Left renal cortex interstitium (tissue), 4 donors: ENCODE measurements at regions not wholly inside any gene's neighbourhood (a gene's known extent, or its start where the extent isn't known, plus 50 kb on each side); places are given as distances from the start of the nearest gene placed in this dataset.

Experiments used
- DNase-seq, 4 donors: peaks; one replicate each; pipeline ENCODE4 v3.0.0-alpha.2; 2013; ENCODE audit warnings: low read depth in 4 of 4, low spot score in 2 of 4, missing footprints in 1 of 4

- no peak for DNase-seq
Observed at GRCh38 chr3:64922213-64922612, 234.4 kb upstream of the ADAMTS9 start.

- DNase-seq, result no peak
Observed at GRCh38 chr3:64921281-64922065, 233.7 kb upstream of the ADAMTS9 start.

DNA sequence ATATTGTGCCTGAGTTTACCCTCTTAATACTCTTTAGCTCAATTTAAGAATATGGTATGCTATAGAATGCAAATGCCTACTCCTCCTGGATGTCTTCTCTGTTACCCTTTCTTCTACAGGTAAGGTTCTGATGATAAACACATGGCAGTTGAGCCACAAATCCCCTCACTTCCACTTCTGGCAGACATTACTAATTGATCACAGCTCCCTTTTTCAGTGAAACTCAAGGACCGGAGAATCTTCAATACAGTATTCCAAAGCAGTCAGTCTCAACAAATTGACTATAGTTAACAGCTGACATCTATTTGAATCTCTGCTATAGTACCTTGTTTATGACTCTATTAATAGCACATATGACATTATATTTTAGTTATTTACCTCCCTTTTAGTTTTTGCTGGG is 232.1 kb upstream of the ADAMTS9 start:
- DNase-seq, result no peak

DNA sequence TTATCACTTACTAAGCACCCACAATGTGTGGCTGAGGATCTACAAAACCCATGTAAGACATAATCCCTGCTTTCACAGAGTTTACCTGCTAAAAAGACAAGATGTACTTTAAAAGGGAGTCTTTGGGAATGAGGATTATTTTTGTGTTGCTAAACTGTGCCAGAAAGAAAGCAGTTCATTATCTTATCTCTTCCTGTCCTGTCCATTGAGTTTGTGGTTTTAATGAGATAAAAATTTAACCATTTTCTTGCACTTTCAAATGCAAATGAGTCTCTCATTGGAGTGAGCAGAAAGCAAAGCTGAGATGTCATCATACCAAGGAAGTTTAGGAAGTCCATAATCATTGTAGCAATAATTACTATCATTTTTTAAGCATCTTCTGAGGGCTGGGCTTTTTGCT is 231.2 kb upstream of the ADAMTS9 start:
- DNase-seq, result no peak

DNA sequence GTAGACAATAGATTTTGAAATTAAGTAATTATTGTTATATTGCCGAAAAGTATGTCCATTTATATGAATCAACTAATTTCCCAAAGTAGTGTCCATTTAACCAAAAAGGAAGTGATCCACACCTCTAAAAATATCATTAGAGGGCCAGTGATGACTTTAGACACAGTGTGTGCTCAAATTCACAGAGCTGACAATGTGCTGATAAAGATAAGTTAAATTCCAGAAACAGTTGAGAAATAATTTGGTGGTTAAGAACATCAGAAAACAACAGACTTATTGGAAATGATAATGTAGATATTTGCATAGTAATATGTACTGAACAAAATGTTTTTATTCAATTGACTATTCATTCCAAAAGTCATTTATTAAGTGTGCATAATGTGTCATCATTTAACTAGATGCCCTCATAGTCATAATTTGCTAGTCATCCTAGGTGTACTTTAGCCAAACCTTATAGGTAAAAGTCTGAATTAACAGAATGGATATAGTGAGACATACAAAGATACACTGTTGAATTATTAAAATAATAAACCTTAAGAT is 230.2 kb upstream of the ADAMTS9 start:
- no peak for DNase-seq

GRCh38 chr3:64916937-64917336 is 229.1 kb upstream of the ADAMTS9 start:
- DNase-seq, result no peak

DNA sequence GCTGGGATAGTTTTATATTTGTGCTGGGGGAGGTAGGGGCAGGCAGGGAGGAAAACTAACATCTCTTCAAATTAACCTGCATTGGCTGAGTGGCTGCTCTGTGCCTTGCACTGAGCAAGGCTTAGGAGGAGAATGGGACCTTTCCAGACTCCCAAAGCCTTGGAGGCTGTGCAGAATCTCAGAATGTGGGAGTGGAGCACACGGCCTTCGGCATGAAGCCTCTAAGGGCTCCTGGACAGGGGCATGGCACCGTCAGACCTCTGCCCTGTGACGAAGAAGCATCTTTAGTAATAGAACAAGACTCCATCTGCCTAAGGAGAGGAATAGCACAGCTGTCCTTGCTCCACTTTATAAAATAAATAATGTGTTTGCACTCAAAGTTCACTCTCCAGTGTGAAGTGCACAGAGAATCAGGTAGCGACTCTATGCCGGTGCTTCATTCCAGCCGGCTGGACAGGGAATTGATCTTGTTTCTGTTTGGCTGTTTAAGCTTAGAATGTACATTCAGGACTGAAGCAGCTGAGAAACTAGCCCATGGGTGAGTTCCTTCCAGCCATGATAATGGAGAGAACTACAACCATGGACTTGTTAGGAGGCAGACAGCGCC is 228.5 kb upstream of the ADAMTS9 start:
- DNase-seq, result no peak

GRCh38 chr3:64915778-64916177 is 228.0 kb upstream of the ADAMTS9 start:
- no peak for DNase-seq

DNA sequence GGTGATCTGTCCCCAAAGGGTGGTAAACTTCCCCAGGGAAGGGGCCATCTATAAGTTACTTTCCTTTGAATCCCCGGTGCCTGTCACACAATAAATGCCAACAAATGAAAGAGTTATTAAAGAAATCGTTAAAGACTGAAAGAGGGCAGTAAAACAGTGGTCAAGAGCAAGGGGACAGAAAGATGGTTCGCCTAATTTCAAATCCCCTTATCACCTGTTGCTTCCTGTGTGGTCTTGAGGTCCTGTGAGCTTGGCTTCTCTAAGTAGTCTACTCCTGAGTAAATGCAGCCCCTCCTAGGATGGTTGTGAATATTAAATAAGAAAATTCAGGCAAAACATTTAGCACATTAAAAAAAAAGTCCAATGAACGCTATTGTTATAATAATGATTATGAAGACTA is 225.7 kb upstream of the ADAMTS9 start:
- no peak for DNase-seq

DNA sequence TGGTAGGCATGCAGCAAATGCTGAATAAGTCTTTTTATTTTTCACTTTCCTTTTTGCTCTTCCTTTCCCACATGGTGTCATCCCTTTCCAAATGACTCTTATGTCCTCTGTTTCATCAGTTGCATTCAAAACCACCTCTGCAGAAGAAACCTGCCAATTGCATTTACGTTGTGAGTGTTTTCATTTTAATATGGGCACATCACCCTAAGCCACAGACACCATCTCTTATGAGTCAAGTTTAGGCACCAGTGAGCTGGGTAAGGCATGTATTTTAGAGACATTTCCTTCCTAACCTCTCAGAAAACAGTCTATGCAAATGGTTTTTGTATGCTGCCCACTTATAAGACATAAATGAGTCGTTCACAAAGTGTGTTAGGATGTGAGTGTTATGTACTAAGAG is 223.3 kb upstream of the ADAMTS9 start:
- DNase-seq, result no peak

DNA sequence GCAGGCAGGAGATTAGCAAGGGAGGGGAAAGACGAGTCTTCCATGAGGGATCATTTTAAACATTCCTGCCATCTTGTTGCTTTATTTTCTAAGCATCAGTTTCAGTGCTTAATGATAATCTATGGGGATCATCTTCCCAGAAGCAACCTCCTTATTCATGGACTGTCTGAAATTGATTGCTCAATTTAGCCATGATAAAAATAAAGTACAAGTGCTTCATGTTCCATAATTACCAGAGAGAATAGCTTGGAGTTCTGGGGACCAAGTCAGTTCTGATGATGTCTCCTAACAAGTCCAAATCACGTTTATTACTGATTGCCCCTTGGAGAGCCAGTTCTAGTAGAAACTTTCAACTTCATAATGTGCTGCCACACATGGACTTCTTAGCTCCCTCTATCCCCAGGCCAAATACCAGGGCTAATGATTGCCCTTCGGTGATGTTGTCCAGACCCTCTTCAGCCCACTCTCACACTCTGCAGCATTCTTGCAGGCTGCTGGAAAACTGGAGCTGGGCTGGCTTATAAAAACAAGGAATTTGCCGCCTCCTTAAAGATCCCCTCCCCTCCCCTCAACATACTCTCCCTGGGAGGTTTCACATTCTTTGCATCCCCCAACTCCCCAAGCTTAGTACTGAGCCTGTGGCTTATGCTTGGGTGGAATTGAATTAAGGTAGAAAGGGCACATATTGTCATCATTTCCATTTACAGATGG is 222.1 kb upstream of the ADAMTS9 start:
- DNase-seq, result no peak

GRCh38 chr3:64909011-64909410 is 221.2 kb upstream of the ADAMTS9 start:
- no peak for DNase-seq

- no peak for DNase-seq
Observed at GRCh38 chr3:64908251-64908685, 220.5 kb upstream of the ADAMTS9 start.

- DNase-seq, result no peak
Observed at GRCh38 chr3:64905906-64906410, 218.2 kb upstream of the ADAMTS9 start.

- no peak for DNase-seq
Observed at GRCh38 chr3:64903006-64903405, 215.2 kb upstream of the ADAMTS9 start.

- DNase-seq, result no peak
Observed at GRCh38 chr3:64901986-64902516, 214.3 kb upstream of the ADAMTS9 start.

- no peak for DNase-seq
Observed at GRCh38 chr3:64901522-64901885, 213.7 kb upstream of the ADAMTS9 start.

GRCh38 chr3:64900617-64901521 is 213.1 kb upstream of the ADAMTS9 start:
- DNase-seq, result no peak

- DNase-seq, result no peak
Observed at GRCh38 chr3:64900156-64900555, 212.4 kb upstream of the ADAMTS9 start.

- DNase-seq, result no peak
Observed at GRCh38 chr3:64898941-64899340, 211.1 kb upstream of the ADAMTS9 start.
